ENCODE measurements at regions not wholly inside any gene's neighbourhood (a gene's known extent, or its start where the extent isn't known, plus 50 kb on each side); places are given as distances from the start of the nearest gene placed in this dataset.

- FAIRE-seq (no peak), DNase-seq (ENCODE audit: low spot score) (no peak), ATAC-seq (no peak)
- Histone ChIP-seq H3K36me3 (replicated peaks in 1 of 2; ENCODE audit: control insufficient read depth in 1 of 2, insufficient read depth in 2 of 2, low read length in 2 of 2) (no peaks in the 10 kb centered on the region), H3K79me2 (ENCODE audit: insufficient read depth, low read length) (no peaks in the 10 kb centered on the region), H4K20me1 (ENCODE audit: insufficient read depth, low read length) (no peaks in the 10 kb centered on the region; the same call in 1 of the 2 replicates), H3K4me1 (ENCODE audit: insufficient read depth, low read length) (no peaks in the 10 kb centered on the region), H3K4me3 (replicated peaks in 1 of 3; ENCODE audit: insufficient read depth in 1 of 3, low read depth in 2 of 3, low read length in 3 of 3) (no peak overlapping the region), H2AFZ (ENCODE audit: low read length) (no peak overlapping the region), H3K9me3 (ENCODE audit: low read length) (no peaks in the 10 kb centered on the region), H3K4me2 (ENCODE audit: low read depth, low read length) (no peak overlapping the region), H3K27me3 (ENCODE audit: control insufficient read depth in 1 of 2, insufficient read depth in 2 of 2, low read length in 2 of 2) (peaks cover 1 to 27% of the 10 kb centered on the region in 2 experiments; a peak in 3 of 5 replicates), H3K9ac (ENCODE audit: insufficient read depth, low read depth, low read length) (no peak overlapping the region), H3K27ac (ENCODE audit: extremely low read length, insufficient read depth, low read length) (no peak overlapping the region)
- ChIA-PET CTCF (ENCODE audit: low intra/inter-chr PET ratio, low total read pairs) (no interaction called here), POLR2A (no interaction called here)
- WGBS (ENCODE audit: low lambda C conversion rate): 3% methylated on average over 7 of the region's 7 CpGs
- BruUV-seq (replicated peaks): no TSS peak
- in situ Hi-C loops (cut with HindIII; ENCODE audit: extremely low pct_ligation_motif_present, low pct_unique_long_range_greater_than_20kb): no loop called here
- intact Hi-C loops (cut with micrococcal nuclease; ENCODE audit: unreplicated experiment): no loop called here
- no peak for TF ChIP-seq KDM1A (CRISPR knock-in tag; IDR thresholded peaks at IDR 0.05)
- TF ChIP-seq ZNF460 (CRISPR knock-in tag; IDR thresholded peaks at IDR 0.05; ENCODE audit: borderline replicate concordance): no peak
- TF ChIP-seq ZNF572 (CRISPR knock-in tag; IDR thresholded peaks at IDR 0.05): no peak
- TF ChIP-seq USF2 (IDR thresholded peaks at IDR 0.05; ENCODE audit: low read depth, low read length): no peak
- no peak for TF ChIP-seq USF2 (CRISPR knock-in tag; IDR thresholded peaks at IDR 0.05; ENCODE audit: borderline replicate concordance)
These were observed 72.6 kb upstream of the CDH5 start for GRCh38 chr16:66293932-66294331.

- H3K36me3 ChIP-seq (replicated peaks in 1 of 2; ENCODE audit: control insufficient read depth in 1 of 2, insufficient read depth in 2 of 2, low read length in 2 of 2): no peaks in the 10 kb centered on the region
- peaks cover 1 to 27% of the 10 kb centered on the region in 2 experiments; a peak in 3 of 5 replicates for H3K27me3 ChIP-seq (ENCODE audit: control insufficient read depth in 1 of 2, insufficient read depth in 2 of 2, low read length in 2 of 2)
- H3K4me1 ChIP-seq (ENCODE audit: insufficient read depth, low read length): no peaks in the 10 kb centered on the region
- in situ Hi-C loops (cut with HindIII; ENCODE audit: extremely low pct_ligation_motif_present, low pct_unique_long_range_greater_than_20kb) (no loop called here), intact Hi-C loops (cut with micrococcal nuclease; ENCODE audit: unreplicated experiment) (no loop called here)
- no peak for FAIRE-seq
- POLR2A ChIA-PET: no interaction called here
- no peak for DNase-seq (ENCODE audit: low spot score)
- no peak overlapping the region for H3K4me2 ChIP-seq (ENCODE audit: low read depth, low read length)
- WGBS (ENCODE audit: low lambda C conversion rate): 1% methylated on average over 5 of the region's 5 CpGs
- H3K9ac ChIP-seq (ENCODE audit: insufficient read depth, low read depth, low read length): no peak overlapping the region
- H3K4me3 ChIP-seq (replicated peaks in 1 of 3; ENCODE audit: insufficient read depth in 1 of 3, low read depth in 2 of 3, low read length in 3 of 3): no peak overlapping the region
- CTCF ChIA-PET (ENCODE audit: low intra/inter-chr PET ratio, low total read pairs): no interaction called here
- no peaks in the 10 kb centered on the region; the same call in 1 of the 2 replicates for H4K20me1 ChIP-seq (ENCODE audit: insufficient read depth, low read length)
- no peak overlapping the region for H3K27ac ChIP-seq (ENCODE audit: extremely low read length, insufficient read depth, low read length)
- H2AFZ ChIP-seq (ENCODE audit: low read length): no peak overlapping the region
- ATAC-seq: no peak
- no TSS peak for BruUV-seq (replicated peaks)
- no peaks in the 10 kb centered on the region for H3K79me2 ChIP-seq (ENCODE audit: insufficient read depth, low read length)
- H3K9me3 ChIP-seq (ENCODE audit: low read length): no peaks in the 10 kb centered on the region
- no peak for TF ChIP-seq ZBTB46 (CRISPR knock-in tag; IDR thresholded peaks at IDR 0.05; ENCODE audit: borderline replicate concordance)
- TF ChIP-seq HMGXB3 (CRISPR knock-in tag; IDR thresholded peaks at IDR 0.05; ENCODE audit: borderline replicate concordance): no peak
- TF ChIP-seq SMC3 (IDR thresholded peaks at IDR 0.05; ENCODE audit: low read length): no peak
- TF ChIP-seq ZFYVE20 (CRISPR knock-in tag; IDR thresholded peaks at IDR 0.05; ENCODE audit: borderline replicate concordance, low read depth): no peak
These were observed 73.2 kb upstream of the CDH5 start for GRCh38 chr16:66293207-66293735.
